ENCODE measurements at regions not wholly inside any gene's neighbourhood (a gene's known extent, or its start where the extent isn't known, plus 50 kb on each side); places are given as distances from the start of the nearest gene placed in this dataset.

GRCh38 chr9:78725503-78725902, 428.6 kb downstream of the PSAT1 start:
- no peak for FAIRE-seq
- DNase-seq: no peak
- H3K9me3 ChIP-seq (ENCODE audit: control insufficient read depth in 2 of 2, insufficient read depth in 1 of 2, low read depth in 1 of 2, low read length in 1 of 2): peaks cover 0 to 1% of the 10 kb centered on the region in 2 donors
- H3K27ac ChIP-seq (ENCODE audit: low read depth in 1 of 3, low read length in 2 of 3): no peak overlapping the region
- no peaks in the 10 kb centered on the region for H3K36me3 ChIP-seq (ENCODE audit: control insufficient read depth in 3 of 3, insufficient read depth in 2 of 3, low read depth in 1 of 3, low read length in 3 of 3)
- H3K27me3 ChIP-seq (ENCODE audit: control insufficient read depth in 3 of 3, insufficient read depth in 3 of 3, low read length in 3 of 3): no peaks in the 10 kb centered on the region
- no peak overlapping the region for H3K4me3 ChIP-seq (ENCODE audit: low read depth in 1 of 3, low read length in 3 of 3)
- H3K4me1 ChIP-seq (ENCODE audit: control insufficient read depth in 3 of 3, insufficient read depth in 2 of 3, low read depth in 1 of 3, low read length in 2 of 3): no peaks in the 10 kb centered on the region
- WGBS, 3 donors: 76 to 84% (median 81%) methylated on average over 1 of the region's 1 CpG

GRCh38 chr9:78745331-78745730, 448.4 kb downstream of the PSAT1 start:
- no peak for FAIRE-seq
- no peak overlapping the region for H3K4me3 ChIP-seq (ENCODE audit: low read depth in 1 of 3, low read length in 3 of 3)
- no peak overlapping the region for H3K27ac ChIP-seq (ENCODE audit: low read depth in 1 of 3, low read length in 2 of 3)
- H3K4me1 ChIP-seq (ENCODE audit: control insufficient read depth in 3 of 3, insufficient read depth in 2 of 3, low read depth in 1 of 3, low read length in 2 of 3): no peaks in the 10 kb centered on the region
- DNase-seq: no peak
- WGBS, 3 donors: 86 to 93% (median 90%) methylated on average over 5 of the region's 5 CpGs
- H3K9me3 ChIP-seq (ENCODE audit: control insufficient read depth in 2 of 2, insufficient read depth in 1 of 2, low read depth in 1 of 2, low read length in 1 of 2): no peaks in the 10 kb centered on the region
- no peaks in the 10 kb centered on the region for H3K36me3 ChIP-seq (ENCODE audit: control insufficient read depth in 3 of 3, insufficient read depth in 2 of 3, low read depth in 1 of 3, low read length in 3 of 3)
- H3K27me3 ChIP-seq (ENCODE audit: control insufficient read depth in 3 of 3, insufficient read depth in 3 of 3, low read length in 3 of 3): no peaks in the 10 kb centered on the region

- DNase-seq: no peak
- Histone ChIP-seq H3K4me1 (ENCODE audit: control insufficient read depth in 3 of 3, insufficient read depth in 2 of 3, low read depth in 1 of 3, low read length in 2 of 3) (no peaks in the 10 kb centered on the region), H3K27ac (ENCODE audit: low read depth in 1 of 3, low read length in 2 of 3) (no peak overlapping the region), H3K4me3 (ENCODE audit: low read depth in 1 of 3, low read length in 3 of 3) (no peak overlapping the region), H3K9me3 (ENCODE audit: control insufficient read depth in 2 of 2, insufficient read depth in 1 of 2, low read depth in 1 of 2, low read length in 1 of 2) (no peaks in the 10 kb centered on the region), H3K36me3 (ENCODE audit: control insufficient read depth in 3 of 3, insufficient read depth in 2 of 3, low read depth in 1 of 3, low read length in 3 of 3) (no peaks in the 10 kb centered on the region), H3K27me3 (ENCODE audit: control insufficient read depth in 3 of 3, insufficient read depth in 3 of 3, low read length in 3 of 3) (no peaks in the 10 kb centered on the region)
- no peak for FAIRE-seq
- WGBS, 3 donors: 60 to 77% (median 69%) methylated on average over 3 of the region's 3 CpGs
These were observed 449.1 kb downstream of the PSAT1 start for GRCh38 chr9:78746010-78746409.

GRCh38 chr9:78753039-78753438, 456.1 kb downstream of the PSAT1 start:
- FAIRE-seq: no peak

GRCh38 chr9:78756813-78757510, 460.0 kb downstream of the PSAT1 start:
- FAIRE-seq (no peak), DNase-seq (no peak)
- 77 to 85% (median 80%) methylated on average over 7 of the region's 7 CpGs for WGBS, 3 donors
- Histone ChIP-seq H3K4me1 (ENCODE audit: control insufficient read depth in 3 of 3, insufficient read depth in 2 of 3, low read depth in 1 of 3, low read length in 2 of 3) (no peaks in the 10 kb centered on the region), H3K36me3 (ENCODE audit: control insufficient read depth in 3 of 3, insufficient read depth in 2 of 3, low read depth in 1 of 3, low read length in 3 of 3) (no peaks in the 10 kb centered on the region), H3K4me3 (ENCODE audit: low read depth in 1 of 3, low read length in 3 of 3) (no peak overlapping the region), H3K27me3 (ENCODE audit: control insufficient read depth in 3 of 3, insufficient read depth in 3 of 3, low read length in 3 of 3) (no peaks in the 10 kb centered on the region), H3K27ac (ENCODE audit: low read depth in 1 of 3, low read length in 2 of 3) (no peak overlapping the region), H3K9me3 (ENCODE audit: control insufficient read depth in 2 of 2, insufficient read depth in 1 of 2, low read depth in 1 of 2, low read length in 1 of 2) (no peaks in the 10 kb centered on the region)

More at GRCh38 chr9:78753039-78753438, 456.1 kb downstream of the PSAT1 start:
- DNase-seq: no peak
- Histone ChIP-seq H3K36me3 (ENCODE audit: control insufficient read depth in 3 of 3, insufficient read depth in 2 of 3, low read depth in 1 of 3, low read length in 3 of 3) (no peaks in the 10 kb centered on the region), H3K27me3 (ENCODE audit: control insufficient read depth in 3 of 3, insufficient read depth in 3 of 3, low read length in 3 of 3) (no peaks in the 10 kb centered on the region), H3K4me3 (ENCODE audit: low read depth in 1 of 3, low read length in 3 of 3) (no peak overlapping the region), H3K27ac (ENCODE audit: low read depth in 1 of 3, low read length in 2 of 3) (no peak overlapping the region), H3K9me3 (ENCODE audit: control insufficient read depth in 2 of 2, insufficient read depth in 1 of 2, low read depth in 1 of 2, low read length in 1 of 2) (no peaks in the 10 kb centered on the region), H3K4me1 (ENCODE audit: control insufficient read depth in 3 of 3, insufficient read depth in 2 of 3, low read depth in 1 of 3, low read length in 2 of 3) (no peaks in the 10 kb centered on the region)

- DNase-seq: no peak
- Histone ChIP-seq H3K27ac (ENCODE audit: low read depth in 1 of 3, low read length in 2 of 3) (no peak overlapping the region), H3K27me3 (ENCODE audit: control insufficient read depth in 3 of 3, insufficient read depth in 3 of 3, low read length in 3 of 3) (no peaks in the 10 kb centered on the region), H3K9me3 (ENCODE audit: control insufficient read depth in 2 of 2, insufficient read depth in 1 of 2, low read depth in 1 of 2, low read length in 1 of 2) (no peaks in the 10 kb centered on the region), H3K36me3 (ENCODE audit: control insufficient read depth in 3 of 3, insufficient read depth in 2 of 3, low read depth in 1 of 3, low read length in 3 of 3) (no peaks in the 10 kb centered on the region), H3K4me1 (ENCODE audit: control insufficient read depth in 3 of 3, insufficient read depth in 2 of 3, low read depth in 1 of 3, low read length in 2 of 3) (no peaks in the 10 kb centered on the region), H3K4me3 (ENCODE audit: low read depth in 1 of 3, low read length in 3 of 3) (no peak overlapping the region)
- no peak for FAIRE-seq
- 92 to 93% (median 93%) methylated on average over 4 of the region's 4 CpGs for WGBS, 3 donors
These were observed 466.5 kb downstream of the PSAT1 start for GRCh38 chr9:78763424-78763823.

GRCh38 chr9:78765861-78766260, 468.9 kb downstream of the PSAT1 start:
- DNase-seq (no peak), FAIRE-seq (no peak)
- H3K4me1 ChIP-seq (ENCODE audit: control insufficient read depth in 3 of 3, insufficient read depth in 2 of 3, low read depth in 1 of 3, low read length in 2 of 3): no peaks in the 10 kb centered on the region
- no peaks in the 10 kb centered on the region for H3K36me3 ChIP-seq (ENCODE audit: control insufficient read depth in 3 of 3, insufficient read depth in 2 of 3, low read depth in 1 of 3, low read length in 3 of 3)
- H3K9me3 ChIP-seq (ENCODE audit: control insufficient read depth in 2 of 2, insufficient read depth in 1 of 2, low read depth in 1 of 2, low read length in 1 of 2): no peaks in the 10 kb centered on the region
- H3K27ac ChIP-seq (ENCODE audit: low read depth in 1 of 3, low read length in 2 of 3): no peak overlapping the region
- WGBS, 3 donors: 72 to 83% (median 83%) methylated on average over 4 of the region's 4 CpGs
- no peak overlapping the region for H3K4me3 ChIP-seq (ENCODE audit: low read depth in 1 of 3, low read length in 3 of 3)
- no peaks in the 10 kb centered on the region for H3K27me3 ChIP-seq (ENCODE audit: control insufficient read depth in 3 of 3, insufficient read depth in 3 of 3, low read length in 3 of 3)

GRCh38 chr9:78767490-78767889, 470.6 kb downstream of the PSAT1 start:
- FAIRE-seq (no peak), DNase-seq (no peak)
- no peak overlapping the region for H3K27ac ChIP-seq (ENCODE audit: low read depth in 1 of 3, low read length in 2 of 3)
- no peaks in the 10 kb centered on the region for H3K36me3 ChIP-seq (ENCODE audit: control insufficient read depth in 3 of 3, insufficient read depth in 2 of 3, low read depth in 1 of 3, low read length in 3 of 3)
- H3K27me3 ChIP-seq (ENCODE audit: control insufficient read depth in 3 of 3, insufficient read depth in 3 of 3, low read length in 3 of 3): no peaks in the 10 kb centered on the region
- 84 to 85% (median 84%) methylated on average over 7 of the region's 7 CpGs for WGBS, 3 donors
- no peak overlapping the region for H3K4me3 ChIP-seq (ENCODE audit: low read depth in 1 of 3, low read length in 3 of 3)
- no peaks in the 10 kb centered on the region for H3K9me3 ChIP-seq (ENCODE audit: control insufficient read depth in 2 of 2, insufficient read depth in 1 of 2, low read depth in 1 of 2, low read length in 1 of 2)
- H3K4me1 ChIP-seq (ENCODE audit: control insufficient read depth in 3 of 3, insufficient read depth in 2 of 3, low read depth in 1 of 3, low read length in 2 of 3): no peaks in the 10 kb centered on the region

- 66 to 80% (median 70%) methylated on average over 2 of the region's 2 CpGs for WGBS, 3 donors
- Histone ChIP-seq H3K4me1 (ENCODE audit: control insufficient read depth in 3 of 3, insufficient read depth in 2 of 3, low read depth in 1 of 3, low read length in 2 of 3) (no peaks in the 10 kb centered on the region), H3K27ac (ENCODE audit: low read depth in 1 of 3, low read length in 2 of 3) (no peak overlapping the region), H3K36me3 (ENCODE audit: control insufficient read depth in 3 of 3, insufficient read depth in 2 of 3, low read depth in 1 of 3, low read length in 3 of 3) (no peaks in the 10 kb centered on the region), H3K9me3 (ENCODE audit: control insufficient read depth in 2 of 2, insufficient read depth in 1 of 2, low read depth in 1 of 2, low read length in 1 of 2) (no peaks in the 10 kb centered on the region), H3K4me3 (ENCODE audit: low read depth in 1 of 3, low read length in 3 of 3) (no peak overlapping the region), H3K27me3 (ENCODE audit: control insufficient read depth in 3 of 3, insufficient read depth in 3 of 3, low read length in 3 of 3) (no peaks in the 10 kb centered on the region)
- FAIRE-seq (no peak), DNase-seq (no peak)
These were observed 472.8 kb downstream of the PSAT1 start for GRCh38 chr9:78769690-78770089.

Measured in small intestine (tissue), 7 donors.